Retinal pigment epithelial cell (primary cell): ENCODE measurements at regions not wholly inside any gene's neighbourhood (a gene's known extent, or its start where the extent isn't known, plus 50 kb on each side); places are given as distances from the start of the nearest gene placed in this dataset.
A peak's percentile ranks its signal among the peaks of the same experiment; 100 is the strongest.

Experiments used
- DNase-seq: peaks from one replicate; pipeline ENCODE4 v3.0.0-alpha.2; 2010; ENCODE audit warnings: low read depth
- H3K4me3 ChIP-seq: 2 replicates; pipeline ENCODE4 v1.5.1; 2011; ENCODE audit warnings: mild to moderate bottlenecking, low read length, control low read depth, moderate library complexity
- TF ChIP-seq, protein P1 (sequence below): conservative IDR thresholded peaks from 2 replicates; pipeline ENCODE4 v1.5.1; 2011; ENCODE audit warnings: low read depth, low read length, control low read depth, inconsistent platforms

GRCh38 chr7:106166651-106167342, 54.7 kb upstream of the SYPL1 start:
- TF ChIP-seq, protein P1, sequence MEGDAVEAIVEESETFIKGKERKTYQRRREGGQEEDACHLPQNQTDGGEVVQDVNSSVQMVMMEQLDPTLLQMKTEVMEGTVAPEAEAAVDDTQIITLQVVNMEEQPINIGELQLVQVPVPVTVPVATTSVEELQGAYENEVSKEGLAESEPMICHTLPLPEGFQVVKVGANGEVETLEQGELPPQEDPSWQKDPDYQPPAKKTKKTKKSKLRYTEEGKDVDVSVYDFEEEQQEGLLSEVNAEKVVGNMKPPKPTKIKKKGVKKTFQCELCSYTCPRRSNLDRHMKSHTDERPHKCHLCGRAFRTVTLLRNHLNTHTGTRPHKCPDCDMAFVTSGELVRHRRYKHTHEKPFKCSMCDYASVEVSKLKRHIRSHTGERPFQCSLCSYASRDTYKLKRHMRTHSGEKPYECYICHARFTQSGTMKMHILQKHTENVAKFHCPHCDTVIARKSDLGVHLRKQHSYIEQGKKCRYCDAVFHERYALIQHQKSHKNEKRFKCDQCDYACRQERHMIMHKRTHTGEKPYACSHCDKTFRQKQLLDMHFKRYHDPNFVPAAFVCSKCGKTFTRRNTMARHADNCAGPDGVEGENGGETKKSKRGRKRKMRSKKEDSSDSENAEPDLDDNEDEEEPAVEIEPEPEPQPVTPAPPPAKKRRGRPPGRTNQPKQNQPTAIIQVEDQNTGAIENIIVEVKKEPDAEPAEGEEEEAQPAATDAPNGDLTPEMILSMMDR = peak; percentile 78
- H3K4me3 ChIP-seq = no peak overlapping the region
- DNase-seq = peak; percentile 34

- TF ChIP-seq, protein P1 = no peak
- no peak overlapping the region for H3K4me3 ChIP-seq
- no peak for DNase-seq
These were observed 53.2 kb upstream of the SYPL1 start for GRCh38 chr7:106165337-106165736.

DNA sequence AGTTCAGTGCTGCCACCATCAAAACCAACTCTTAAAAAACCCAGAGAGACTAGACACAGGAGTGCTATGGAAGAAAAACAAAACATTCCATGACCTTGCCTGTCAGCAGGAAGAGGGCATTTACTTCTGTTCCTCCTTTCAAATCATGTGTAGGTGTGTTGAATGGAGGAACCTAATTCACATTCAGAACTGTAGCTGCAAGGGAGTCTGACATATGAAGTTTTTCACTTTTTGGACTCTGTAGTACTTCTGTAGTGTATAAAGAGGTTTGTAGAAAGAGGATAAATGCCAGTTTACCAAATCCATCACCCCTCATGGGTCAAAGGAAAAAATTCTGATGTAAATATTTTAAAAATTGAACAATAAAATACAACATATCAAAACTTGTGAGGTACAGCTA, 51.1 kb upstream of the SYPL1 start:
- TF ChIP-seq, protein P1 = no peak
- H3K4me3 ChIP-seq = no peak overlapping the region
- DNase-seq = no peak
